SK-N-SH treated with all-trans-retinoic acid at 6 μM for 48 hours (cell line): ENCODE measurements at regions not wholly inside any gene's neighbourhood (a gene's known extent, or its start where the extent isn't known, plus 50 kb on each side); places are given as distances from the start of the nearest gene placed in this dataset.

Source experiments
- ARNTL ChIP-seq: fragments of 450-650 bp; formaldehyde crosslinking; IDR thresholded peaks from 2 replicates; pipeline ENCODE4 v1.5.0; 2020; ENCODE audit warnings: low read depth, mild to moderate bottlenecking, moderate library complexity, borderline replicate concordance
- BACH2 ChIP-seq: fragments of 250-450 bp; sonication (Bioruptor Pico); IDR thresholded peaks from 2 replicates; pipeline ENCODE4 v1.9.0; 2021; ENCODE audit warnings: mild to moderate bottlenecking, borderline replicate concordance
- ESRRG ChIP-seq: fragments of 250-450 bp; sonication (Bioruptor Pico); IDR thresholded peaks from 2 replicates; pipeline ENCODE4 v1.6.1; 2021; ENCODE audit warnings: mild to moderate bottlenecking
- SNAI2 ChIP-seq: fragments of 250-450 bp; sonication (Bioruptor Pico); IDR thresholded peaks from 2 replicates; pipeline ENCODE4 v1.5.0; 2020; ENCODE audit warnings: mild to moderate bottlenecking, moderate library complexity
- TSHZ2 ChIP-seq: fragments of 250-450 bp; sonication (Bioruptor Pico); IDR thresholded peaks from 2 replicates; pipeline ENCODE4 v1.5.0; 2020; ENCODE audit warnings: mild to moderate bottlenecking, moderate library complexity
- ZFP3 ChIP-seq: fragments of 250-450 bp; sonication (Bioruptor Pico); IDR thresholded peaks from 2 replicates; pipeline ENCODE4 v1.5.0; 2020; ENCODE audit warnings: mild to moderate bottlenecking, moderate library complexity
- TF ChIP-seq, protein P1 (sequence below): fragments of 250-450 bp; sonication (Bioruptor Pico); IDR thresholded peaks from 2 replicates; pipeline ENCODE4 v1.8.0; 2020; ENCODE audit warnings: mild to moderate bottlenecking, moderate library complexity, borderline replicate concordance

GRCh38 chr2:39902103-39902502, 123.0 kb upstream of the THUMPD2 start:
- TF ChIP-seq BACH2 (CRISPR knock-in tag) (no peak), ARNTL (CRISPR knock-in tag) (no peak), ESRRG (CRISPR knock-in tag) (no peak), TSHZ2 (CRISPR knock-in tag) (no peak), SNAI2 (CRISPR knock-in tag) (no peak), ZFP3 (no peak)
- TF ChIP-seq, protein P1, sequence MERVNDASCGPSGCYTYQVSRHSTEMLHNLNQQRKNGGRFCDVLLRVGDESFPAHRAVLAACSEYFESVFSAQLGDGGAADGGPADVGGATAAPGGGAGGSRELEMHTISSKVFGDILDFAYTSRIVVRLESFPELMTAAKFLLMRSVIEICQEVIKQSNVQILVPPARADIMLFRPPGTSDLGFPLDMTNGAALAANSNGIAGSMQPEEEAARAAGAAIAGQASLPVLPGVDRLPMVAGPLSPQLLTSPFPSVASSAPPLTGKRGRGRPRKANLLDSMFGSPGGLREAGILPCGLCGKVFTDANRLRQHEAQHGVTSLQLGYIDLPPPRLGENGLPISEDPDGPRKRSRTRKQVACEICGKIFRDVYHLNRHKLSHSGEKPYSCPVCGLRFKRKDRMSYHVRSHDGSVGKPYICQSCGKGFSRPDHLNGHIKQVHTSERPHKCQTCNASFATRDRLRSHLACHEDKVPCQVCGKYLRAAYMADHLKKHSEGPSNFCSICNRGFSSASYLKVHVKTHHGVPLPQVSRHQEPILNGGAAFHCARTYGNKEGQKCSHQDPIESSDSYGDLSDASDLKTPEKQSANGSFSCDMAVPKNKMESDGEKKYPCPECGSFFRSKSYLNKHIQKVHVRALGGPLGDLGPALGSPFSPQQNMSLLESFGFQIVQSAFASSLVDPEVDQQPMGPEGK (CRISPR knock-in tag), result no peak
